NB4 (cell line): ENCODE measurements at regions not wholly inside any gene's neighbourhood (a gene's known extent, or its start where the extent isn't known, plus 50 kb on each side); places are given as distances from the start of the nearest gene placed in this dataset.

Source experiments
- POLR2A ChIP-seq: IDR thresholded peaks from 2 replicates; pipeline ENCODE4 v1.6.1; 2011; ENCODE audit warnings: mild to moderate bottlenecking; ENCODE audit not compliant: insufficient read length; ENCODE audit errors: extremely low read depth
- TF ChIP-seq, protein P1 (sequence below): IDR thresholded peaks from one replicate; pipeline ENCODE4 v1.5.1; 2012; ENCODE audit warnings: low read depth, low read length
- TF ChIP-seq, protein P2 (sequence below): IDR thresholded peaks from 2 replicates; pipeline ENCODE4 v1.6.1; 2011; ENCODE audit warnings: low read depth, low read length

DNA sequence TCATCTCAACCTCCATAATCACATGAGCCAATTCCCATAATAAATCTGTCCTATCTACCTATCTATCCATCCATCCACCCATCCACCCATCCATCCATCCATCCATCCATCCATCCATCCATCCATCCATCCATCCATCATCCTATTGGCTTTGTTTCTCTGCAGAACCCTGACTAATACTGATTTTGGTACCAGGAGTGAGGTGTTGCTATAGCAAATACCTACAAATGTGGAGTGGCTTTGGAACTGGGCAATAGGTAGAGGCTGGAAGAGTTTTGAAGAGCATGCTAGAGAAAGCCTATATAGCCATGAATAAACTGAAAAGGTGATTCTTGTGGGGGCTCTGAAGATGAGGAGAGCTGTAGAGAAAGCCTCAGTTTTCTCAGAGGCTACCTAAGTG lies 88.7 kb upstream of the ANKRD28 start:
- TF ChIP-seq, protein P1, sequence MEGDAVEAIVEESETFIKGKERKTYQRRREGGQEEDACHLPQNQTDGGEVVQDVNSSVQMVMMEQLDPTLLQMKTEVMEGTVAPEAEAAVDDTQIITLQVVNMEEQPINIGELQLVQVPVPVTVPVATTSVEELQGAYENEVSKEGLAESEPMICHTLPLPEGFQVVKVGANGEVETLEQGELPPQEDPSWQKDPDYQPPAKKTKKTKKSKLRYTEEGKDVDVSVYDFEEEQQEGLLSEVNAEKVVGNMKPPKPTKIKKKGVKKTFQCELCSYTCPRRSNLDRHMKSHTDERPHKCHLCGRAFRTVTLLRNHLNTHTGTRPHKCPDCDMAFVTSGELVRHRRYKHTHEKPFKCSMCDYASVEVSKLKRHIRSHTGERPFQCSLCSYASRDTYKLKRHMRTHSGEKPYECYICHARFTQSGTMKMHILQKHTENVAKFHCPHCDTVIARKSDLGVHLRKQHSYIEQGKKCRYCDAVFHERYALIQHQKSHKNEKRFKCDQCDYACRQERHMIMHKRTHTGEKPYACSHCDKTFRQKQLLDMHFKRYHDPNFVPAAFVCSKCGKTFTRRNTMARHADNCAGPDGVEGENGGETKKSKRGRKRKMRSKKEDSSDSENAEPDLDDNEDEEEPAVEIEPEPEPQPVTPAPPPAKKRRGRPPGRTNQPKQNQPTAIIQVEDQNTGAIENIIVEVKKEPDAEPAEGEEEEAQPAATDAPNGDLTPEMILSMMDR, result no peak
- TF ChIP-seq POLR2A, result no peak
- TF ChIP-seq, protein P2, sequence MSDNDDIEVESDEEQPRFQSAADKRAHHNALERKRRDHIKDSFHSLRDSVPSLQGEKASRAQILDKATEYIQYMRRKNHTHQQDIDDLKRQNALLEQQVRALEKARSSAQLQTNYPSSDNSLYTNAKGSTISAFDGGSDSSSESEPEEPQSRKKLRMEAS, result no peak
